Transverse colon (tissue), 4 donors: ENCODE measurements at regions not wholly inside any gene's neighbourhood (a gene's known extent, or its start where the extent isn't known, plus 50 kb on each side); places are given as distances from the start of the nearest gene placed in this dataset.

Source experiments
- DNase-seq: peaks from one replicate; pipeline ENCODE4 v3.0.0-alpha.2; 2019
- H3K27ac ChIP-seq, 4 donors: fragments of 200-600 bp; sonication (generic); 2 replicates each; pipeline ENCODE4 v1.5.1; 2016 to 2018; ENCODE audit warnings: inconsistent platforms in 4 of 4
- H3K27me3 ChIP-seq: fragments of 200-600 bp; sonication (generic); 2 replicates; pipeline ENCODE4 v1.5.1; 2017; ENCODE audit warnings: inconsistent platforms
- H3K36me3 ChIP-seq, 4 donors: fragments of 200-600 bp; sonication (generic); 2 replicates each; pipeline ENCODE4 v1.5.1; 2017 to 2019; ENCODE audit warnings: inconsistent platforms in 4 of 4
- H3K4me1 ChIP-seq, 4 donors: fragments of 200-600 bp; sonication (generic); 2 replicates each; pipeline ENCODE4 v1.5.1; 2017 to 2020; ENCODE audit warnings: inconsistent platforms in 4 of 4
- H3K4me3 ChIP-seq, 4 donors: fragments of 200-600 bp; sonication (generic); 1 replicate in 1 of 4; 2 replicates in 3 of 4; pipeline versions ENCODE4 v1.5.1 to v1.6.1; 2017 to 2019; ENCODE audit warnings: inconsistent platforms in 4 of 4
- H3K9me3 ChIP-seq, 2 donors: fragments of 200-600 bp; sonication (generic); 2 replicates each; pipeline ENCODE4 v1.5.1; 2017 to 2019; ENCODE audit warnings: inconsistent platforms in 2 of 2
- CTCF ChIP-seq, 5 experiments: fragments of 200-600 bp in 3 of 5; fragments of 450-650 bp in 2 of 5; sonication (generic) in 3 of 5; IDR thresholded peaks; 1 replicate in 2 of 5; 2 replicates in 3 of 5; pipeline ENCODE4 v1.5.1; 2016 to 2017; ENCODE audit warnings: antibody characterized with exemption in 5 of 5, inconsistent platforms in 3 of 5, mild to moderate bottlenecking in 2 of 5, moderate library complexity in 1 of 5
- EP300 ChIP-seq: sonication (generic); formaldehyde crosslinking; IDR thresholded peaks from one replicate; pipeline ENCODE4 v1.6.1; 2017; ENCODE audit warnings: antibody characterized with exemption, low read depth
- POLR2A ChIP-seq: fragments of 450-650 bp; IDR thresholded peaks from one replicate; pipeline ENCODE4 v1.6.1; 2016; ENCODE audit warnings: antibody characterized with exemption, mild to moderate bottlenecking, moderate library complexity
- POLR2AphosphoS5 ChIP-seq, 3 donors: sonication (generic); formaldehyde crosslinking; IDR thresholded peaks; one replicate each; pipeline ENCODE4 v1.6.1; 2016; ENCODE audit warnings: antibody characterized with exemption in 3 of 3
- WGBS, 2 donors: methylation state at CpG; one replicate each; pipeline ENCODE4 v1.1.5; 2018; ENCODE audit warnings: low coverage in 1 of 2; 5-methylcytosine and 5-hydroxymethylcytosine counted together
- in situ Hi-C, 4 donors: fragments of 200-750 bp; cut with MboI; loops; one replicate each; pipeline versions ENCODE4 v1.15.0 to v1.15.1; 2017; ENCODE audit warnings: low sequenced_read_pairs in 3 of 4, low pct_ligation_motif_present in 1 of 4, low pct_unique_long_range_greater_than_20kb in 1 of 4
- intact Hi-C: fragments of 100-400 bp; cut with DNase I; formaldehyde crosslinking; loops from one replicate; pipeline ENCODE4 v1.15.1; 2023; ENCODE audit warnings: low total_unique reads

- in situ Hi-C loops (no loop called here), intact Hi-C loops (no loop called here)
- Histone ChIP-seq H3K9me3 (no peaks in the 10 kb centered on the region), H3K27ac (peak overlapping the region; percentile 72 to 84 (median 80)), H3K4me3 (no peak overlapping the region), H3K36me3 (no peaks in the 10 kb centered on the region), H3K27me3 (no peaks in the 10 kb centered on the region), H3K4me1 (no peaks in the 10 kb centered on the region)
- no peak for DNase-seq
- 59 to 69% methylated on average over 2 of the region's 2 CpGs for WGBS, 2 donors
- no peak for TF ChIP-seq POLR2A
- no peak for TF ChIP-seq CTCF (IDR thresholded peaks at IDR 0.05)
- no peak for TF ChIP-seq POLR2AphosphoS5 (IDR thresholded peaks at IDR 0.05)
- TF ChIP-seq EP300, result no peak
Measured at GRCh38 chr2:40513201-40513600, 61.3 kb upstream of the SLC8A1 start.

- H3K27ac ChIP-seq, result no peak overlapping the region
- no peak for DNase-seq
- H3K4me1 ChIP-seq, result no peaks in the 10 kb centered on the region
Measured at GRCh38 chr2:40516604-40517003, 64.7 kb upstream of the SLC8A1 start.

GRCh38 chr2:40528564-40528963, 76.7 kb upstream of the SLC8A1 start:
- no peak for DNase-seq
- H3K4me1 ChIP-seq, result no peaks in the 10 kb centered on the region
- WGBS, 2 donors, result 95 to 100% methylated on average over 4 of the region's 4 CpGs
- no peak overlapping the region for H3K4me3 ChIP-seq
- in situ Hi-C loops (no loop called here), intact Hi-C loops (no loop called here)
- H3K27me3 ChIP-seq, result no peaks in the 10 kb centered on the region
- no peak overlapping the region for H3K27ac ChIP-seq
- TF ChIP-seq EP300, result no peak
- TF ChIP-seq CTCF (IDR thresholded peaks at IDR 0.05), result no peak
- TF ChIP-seq POLR2A, result no peak
- no peak for TF ChIP-seq POLR2AphosphoS5 (IDR thresholded peaks at IDR 0.05)
- H3K36me3 ChIP-seq, result no peaks in the 10 kb centered on the region
- no peaks in the 10 kb centered on the region for H3K9me3 ChIP-seq

More at GRCh38 chr2:40516604-40517003, 64.7 kb upstream of the SLC8A1 start:
- Histone ChIP-seq H3K4me3 (no peak overlapping the region), H3K27me3 (no peaks in the 10 kb centered on the region), H3K36me3 (no peaks in the 10 kb centered on the region), H3K9me3 (no peaks in the 10 kb centered on the region)
- in situ Hi-C loops (no loop called here), intact Hi-C loops (no loop called here)
- 37 to 40% methylated on average over 1 of the region's 1 CpG for WGBS, 2 donors
- TF ChIP-seq POLR2A (no peak), EP300 (no peak), POLR2AphosphoS5 (IDR thresholded peaks at IDR 0.05) (no peak), CTCF (IDR thresholded peaks at IDR 0.05) (no peak)

- Histone ChIP-seq H3K36me3 (no peaks in the 10 kb centered on the region), H3K4me3 (no peak overlapping the region), H3K27ac (no peak overlapping the region), H3K4me1 (no peaks in the 10 kb centered on the region), H3K9me3 (no peaks in the 10 kb centered on the region), H3K27me3 (no peaks in the 10 kb centered on the region)
- intact Hi-C loops, result no loop called here
- in situ Hi-C loops, result no loop called here
- no peak for DNase-seq
- TF ChIP-seq EP300 (no peak), POLR2AphosphoS5 (IDR thresholded peaks at IDR 0.05) (no peak), POLR2A (no peak), CTCF (IDR thresholded peaks at IDR 0.05) (no peak)
Measured at GRCh38 chr2:40531359-40531758, 79.5 kb upstream of the SLC8A1 start.
